ENCODE measurements at regions not wholly inside any gene's neighbourhood (a gene's known extent, or its start where the extent isn't known, plus 50 kb on each side); places are given as distances from the start of the nearest gene placed in this dataset.

DNA sequence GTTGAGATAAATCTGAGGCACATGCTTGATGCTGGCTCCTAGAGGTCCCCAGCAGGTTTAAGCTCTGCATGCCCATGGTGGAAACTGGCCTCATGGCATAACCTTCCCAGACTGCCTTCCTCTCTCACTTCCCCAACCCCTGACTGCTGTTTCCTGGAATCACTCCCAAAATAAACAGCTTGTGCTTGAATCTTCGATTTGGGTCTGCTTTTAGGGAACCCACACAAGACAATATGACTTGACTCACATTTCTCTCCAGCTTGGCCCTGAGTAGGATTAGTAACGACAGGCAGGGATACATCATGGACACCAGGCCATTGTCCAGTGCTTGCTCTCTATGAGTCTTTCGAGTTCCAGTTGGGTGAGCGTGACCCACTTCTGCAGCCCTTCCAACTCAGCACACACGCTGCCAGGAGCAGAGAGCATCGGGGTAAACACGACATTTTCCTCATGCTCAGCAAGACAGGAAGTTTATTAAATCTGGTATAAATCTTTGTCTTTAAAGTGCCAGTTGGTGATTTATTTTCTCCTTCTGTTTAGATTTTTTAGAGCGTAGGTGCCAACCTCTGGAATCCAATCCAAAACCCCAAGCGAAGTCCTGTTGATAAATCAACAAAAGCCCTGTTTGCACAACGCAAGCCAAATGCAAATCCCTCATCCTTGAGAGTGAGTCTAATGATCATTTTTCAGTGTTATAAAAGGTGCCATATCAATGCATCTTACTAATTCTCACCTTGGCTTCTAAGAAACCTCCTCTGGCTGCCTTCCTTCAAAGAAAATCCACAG is 135.0 kb downstream of the FOXA2 start:
- no peaks in the 10 kb centered on the region for H3K9me3 ChIP-seq (ENCODE audit: control insufficient read depth, low read depth, low read length)
- H4K5ac ChIP-seq (ENCODE audit: insufficient read length, low read depth, low read length) = no peak overlapping the region
- H2BK5ac ChIP-seq (ENCODE audit: insufficient read length, low read length) = no peak overlapping the region
- no peaks in the 10 kb centered on the region; the same call in 1 of the 2 replicates for H3K27me3 ChIP-seq (ENCODE audit: insufficient read depth, low read length)
- H3K27ac ChIP-seq (ENCODE audit: insufficient read length, low read depth, low read length) = no peak overlapping the region
- Mint-ChIP-seq H3K27me3 (ENCODE audit: low read depth) (peaks cover 94% of the 10 kb centered on the region), H3K4me1 (no peaks in the 10 kb centered on the region), H3K27ac (no peak overlapping the region), H3K4me3 (no peak overlapping the region), H3K36me3 (ENCODE audit: insufficient read depth in 1 of 3, low read depth in 3 of 3) (no peaks in the 10 kb centered on the region), H3K9me3 (no peaks in the 10 kb centered on the region; a peak in 1 of 5 replicates)
- H4K8ac ChIP-seq (replicated peaks; ENCODE audit: insufficient read length, low read depth, low read length) = no peak overlapping the region
- no peak overlapping the region for H3T11ph ChIP-seq (ENCODE audit: low read length)
- no peaks in the 10 kb centered on the region for H3K79me2 ChIP-seq (ENCODE audit: insufficient read depth, low read length)
- H3K4ac ChIP-seq (ENCODE audit: low read depth, low read length) = no peak overlapping the region
- no peak overlapping the region for H2BK12ac ChIP-seq (ENCODE audit: insufficient read length, low read depth, low read length)
- no peak overlapping the region for H2AFZ ChIP-seq (ENCODE audit: low read length)
- H2AK5ac ChIP-seq (ENCODE audit: insufficient read length, low read length) = no peak overlapping the region
- no peaks in the 10 kb centered on the region for H3K79me1 ChIP-seq (ENCODE audit: insufficient read depth, low read depth, low read length, poor library complexity, severe bottlenecking)
- no peak overlapping the region for H3K56ac ChIP-seq (ENCODE audit: insufficient read length, low read depth, low read length)
- H3K18ac ChIP-seq (ENCODE audit: insufficient read length, low read depth, low read length) = no peak overlapping the region
- H3K4me1 ChIP-seq (ENCODE audit: insufficient read depth, low read length) = no peaks in the 10 kb centered on the region
- H2BK15ac ChIP-seq (ENCODE audit: low read depth, low read length) = no peak overlapping the region
- H3K14ac ChIP-seq (ENCODE audit: insufficient read depth, low read length) = no peak overlapping the region; the same call in 1 of the 2 replicates
- DNase-seq = no peak
- no peak overlapping the region for H3K23ac ChIP-seq (ENCODE audit: insufficient read length, low read depth, low read length)
- H4K91ac ChIP-seq (ENCODE audit: insufficient read length, low read depth, low read length) = no peak overlapping the region
- H2BK20ac ChIP-seq (ENCODE audit: low read depth, low read length, poor library complexity, severe bottlenecking) = no peak overlapping the region
- H3K9ac ChIP-seq (ENCODE audit: extremely low read depth, insufficient read length, low read length) = no peak overlapping the region
- TF ChIP-seq, protein P1, sequence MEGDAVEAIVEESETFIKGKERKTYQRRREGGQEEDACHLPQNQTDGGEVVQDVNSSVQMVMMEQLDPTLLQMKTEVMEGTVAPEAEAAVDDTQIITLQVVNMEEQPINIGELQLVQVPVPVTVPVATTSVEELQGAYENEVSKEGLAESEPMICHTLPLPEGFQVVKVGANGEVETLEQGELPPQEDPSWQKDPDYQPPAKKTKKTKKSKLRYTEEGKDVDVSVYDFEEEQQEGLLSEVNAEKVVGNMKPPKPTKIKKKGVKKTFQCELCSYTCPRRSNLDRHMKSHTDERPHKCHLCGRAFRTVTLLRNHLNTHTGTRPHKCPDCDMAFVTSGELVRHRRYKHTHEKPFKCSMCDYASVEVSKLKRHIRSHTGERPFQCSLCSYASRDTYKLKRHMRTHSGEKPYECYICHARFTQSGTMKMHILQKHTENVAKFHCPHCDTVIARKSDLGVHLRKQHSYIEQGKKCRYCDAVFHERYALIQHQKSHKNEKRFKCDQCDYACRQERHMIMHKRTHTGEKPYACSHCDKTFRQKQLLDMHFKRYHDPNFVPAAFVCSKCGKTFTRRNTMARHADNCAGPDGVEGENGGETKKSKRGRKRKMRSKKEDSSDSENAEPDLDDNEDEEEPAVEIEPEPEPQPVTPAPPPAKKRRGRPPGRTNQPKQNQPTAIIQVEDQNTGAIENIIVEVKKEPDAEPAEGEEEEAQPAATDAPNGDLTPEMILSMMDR (conservative IDR thresholded peaks at IDR 0.05) = no peak
- WGBS (ENCODE audit: extremely low coverage, insufficient read length, low lambda C conversion rate) = no CpG with 5 or more reads among the region's 10 CpGs
- H3K4me2 ChIP-seq (ENCODE audit: insufficient read depth, insufficient read length, low read length) = no peak overlapping the region
- no peak overlapping the region for H2BK120ac ChIP-seq (ENCODE audit: low read depth, low read length, poor library complexity, severe bottlenecking)
- H4K20me1 ChIP-seq (ENCODE audit: control insufficient read depth, insufficient read depth, insufficient read length) = no peaks in the 10 kb centered on the region
- H3K23me2 ChIP-seq (ENCODE audit: insufficient read length, low read depth, low read length, poor library complexity, severe bottlenecking) = no peaks in the 10 kb centered on the region

All from H9 (cell line).